ENCODE measurements at regions not wholly inside any gene's neighbourhood (a gene's known extent, or its start where the extent isn't known, plus 50 kb on each side); places are given as distances from the start of the nearest gene placed in this dataset.
A peak's percentile ranks its signal among the peaks of the same experiment; 100 is the strongest.

DNA sequence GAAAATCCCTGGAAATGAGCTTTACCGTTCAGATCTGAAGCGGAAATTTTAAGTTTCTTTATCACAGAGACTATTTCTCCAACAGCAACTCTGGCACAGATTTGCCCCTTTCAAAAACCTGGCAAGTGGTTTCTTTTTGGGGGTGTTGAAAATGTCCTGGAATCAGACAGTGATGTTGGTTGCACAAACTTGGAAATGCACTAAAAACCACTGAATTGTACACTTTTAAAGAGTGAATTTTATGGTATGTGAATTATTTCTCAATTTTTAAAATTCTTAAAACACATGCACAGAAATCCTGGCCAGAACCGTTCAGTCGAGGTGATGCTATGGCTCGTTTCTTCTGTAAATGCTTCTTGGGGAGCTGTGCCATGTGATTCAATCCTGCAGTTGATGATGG lies 121.2 kb upstream of the RBPJ start:
- H3K9me3 ChIP-seq, result no peaks in the 10 kb centered on the region
- intact Hi-C loops (cut with DNase I; ENCODE audit: low total_unique reads), result no loop called here
- no peak overlapping the region for H3K27ac ChIP-seq
- H3K36me3 ChIP-seq (ENCODE audit: low read depth, missing control alignments), result no peaks in the 10 kb centered on the region
- WGBS, 2 donors, result 84 to 89% methylated on average over 5 of the region's 5 CpGs
- no peak overlapping the region for H3K4me3 ChIP-seq
- H3K4me1 ChIP-seq, result no peaks in the 10 kb centered on the region
- no peak for TF ChIP-seq POLR2A (IDR thresholded peaks at IDR 0.05)
- TF ChIP-seq, protein P1, sequence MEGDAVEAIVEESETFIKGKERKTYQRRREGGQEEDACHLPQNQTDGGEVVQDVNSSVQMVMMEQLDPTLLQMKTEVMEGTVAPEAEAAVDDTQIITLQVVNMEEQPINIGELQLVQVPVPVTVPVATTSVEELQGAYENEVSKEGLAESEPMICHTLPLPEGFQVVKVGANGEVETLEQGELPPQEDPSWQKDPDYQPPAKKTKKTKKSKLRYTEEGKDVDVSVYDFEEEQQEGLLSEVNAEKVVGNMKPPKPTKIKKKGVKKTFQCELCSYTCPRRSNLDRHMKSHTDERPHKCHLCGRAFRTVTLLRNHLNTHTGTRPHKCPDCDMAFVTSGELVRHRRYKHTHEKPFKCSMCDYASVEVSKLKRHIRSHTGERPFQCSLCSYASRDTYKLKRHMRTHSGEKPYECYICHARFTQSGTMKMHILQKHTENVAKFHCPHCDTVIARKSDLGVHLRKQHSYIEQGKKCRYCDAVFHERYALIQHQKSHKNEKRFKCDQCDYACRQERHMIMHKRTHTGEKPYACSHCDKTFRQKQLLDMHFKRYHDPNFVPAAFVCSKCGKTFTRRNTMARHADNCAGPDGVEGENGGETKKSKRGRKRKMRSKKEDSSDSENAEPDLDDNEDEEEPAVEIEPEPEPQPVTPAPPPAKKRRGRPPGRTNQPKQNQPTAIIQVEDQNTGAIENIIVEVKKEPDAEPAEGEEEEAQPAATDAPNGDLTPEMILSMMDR (IDR thresholded peaks at IDR 0.05), result no peak
- no peak for DNase-seq
- H3K27me3 ChIP-seq, result no peaks in the 10 kb centered on the region

DNA sequence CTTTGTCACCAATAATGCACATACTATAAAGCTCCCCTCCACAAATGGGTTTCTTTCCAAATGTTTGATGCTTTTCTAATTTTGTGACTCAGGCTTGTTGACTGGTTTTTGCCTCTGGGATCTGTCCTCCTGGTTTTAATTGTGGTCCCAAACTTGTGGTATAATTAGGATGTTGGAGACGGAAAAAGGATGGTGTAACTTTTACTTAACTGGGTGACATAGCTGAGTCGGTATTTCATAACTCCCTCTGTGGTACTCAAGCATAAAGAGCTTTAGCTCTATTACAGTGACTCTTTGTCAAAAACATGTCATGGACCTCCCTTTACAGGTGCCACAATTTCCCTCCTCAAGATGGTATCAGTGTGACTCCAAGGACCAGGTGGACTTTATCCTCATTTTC lies 119.7 kb upstream of the RBPJ start:
- H3K27me3 ChIP-seq, result no peaks in the 10 kb centered on the region
- no peaks in the 10 kb centered on the region for H3K9me3 ChIP-seq
- H3K27ac ChIP-seq, result no peak overlapping the region
- no peak overlapping the region for H3K4me3 ChIP-seq
- no peak for DNase-seq
- intact Hi-C loops (cut with DNase I; ENCODE audit: low total_unique reads), result no loop called here
- 92 to 100% methylated on average over 2 of the region's 2 CpGs for WGBS, 2 donors
- no peaks in the 10 kb centered on the region for H3K36me3 ChIP-seq (ENCODE audit: low read depth, missing control alignments)
- no peaks in the 10 kb centered on the region for H3K4me1 ChIP-seq
- TF ChIP-seq, protein P1 (IDR thresholded peaks at IDR 0.05), result no peak
- no peak for TF ChIP-seq POLR2A (IDR thresholded peaks at IDR 0.05)

DNA sequence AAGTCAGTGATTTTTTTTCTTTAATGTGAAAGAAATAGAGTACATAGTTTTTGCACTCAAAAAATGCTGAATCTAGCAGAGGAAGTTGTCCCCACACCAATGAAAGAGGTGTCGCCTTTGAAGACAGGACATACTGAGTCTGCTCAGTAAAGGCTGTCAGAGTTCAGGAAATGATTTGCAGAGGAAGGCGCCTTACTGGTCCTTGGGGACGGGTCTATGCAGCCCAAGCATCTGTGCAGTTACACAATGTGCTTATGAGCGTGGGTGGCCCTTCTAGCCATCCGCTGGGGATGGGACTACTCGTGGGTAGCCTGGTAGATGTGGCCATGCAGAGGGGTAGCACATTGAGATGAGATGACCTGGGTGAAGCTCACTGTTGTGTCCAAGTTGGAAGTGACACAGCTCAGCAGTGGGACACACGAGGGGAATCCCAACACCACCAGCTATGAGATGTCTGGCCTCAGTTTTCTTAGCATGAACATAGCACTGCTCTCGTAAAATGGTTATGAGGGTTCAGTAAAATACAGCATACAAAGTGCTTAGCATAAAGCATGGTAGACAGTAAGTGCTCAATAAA lies 116.5 kb upstream of the RBPJ start:
- H3K36me3 ChIP-seq (ENCODE audit: low read depth, missing control alignments), result no peaks in the 10 kb centered on the region
- no peaks in the 10 kb centered on the region for H3K9me3 ChIP-seq
- no peak for DNase-seq
- WGBS, 2 donors, result 64 to 68% methylated on average over 8 of the region's 8 CpGs
- H3K4me1 ChIP-seq, result no peaks in the 10 kb centered on the region
- intact Hi-C loops (cut with DNase I; ENCODE audit: low total_unique reads), result no loop called here
- H3K27me3 ChIP-seq, result no peaks in the 10 kb centered on the region
- no peak for TF ChIP-seq POLR2A (IDR thresholded peaks at IDR 0.05)
- TF ChIP-seq, protein P1 (IDR thresholded peaks at IDR 0.05), result no peak
- no peak overlapping the region for H3K27ac ChIP-seq
- H3K4me3 ChIP-seq, result no peak overlapping the region

DNA sequence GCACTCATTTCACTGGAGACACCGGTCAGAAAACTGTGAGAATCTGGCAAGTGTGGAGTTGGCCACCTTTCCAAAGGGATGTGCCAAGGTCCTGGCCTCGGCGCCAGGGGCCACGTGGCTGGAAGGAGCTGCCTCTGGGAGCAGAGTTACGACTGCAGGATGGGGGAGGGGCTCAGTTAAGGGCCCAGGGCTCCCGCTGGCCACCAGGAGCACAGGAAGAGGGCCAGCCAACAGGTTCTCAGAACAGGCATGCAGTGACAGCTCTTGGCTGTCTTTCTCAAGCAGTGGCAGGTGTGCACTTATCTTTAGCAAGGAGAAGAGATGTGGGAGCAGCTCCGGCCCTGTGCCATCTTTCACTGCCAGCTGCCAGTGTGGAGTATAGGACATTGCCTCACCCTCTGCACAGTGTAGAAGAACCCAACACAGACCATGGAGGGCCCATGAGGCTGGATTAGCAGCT lies 115.9 kb upstream of the RBPJ start:
- TF ChIP-seq, protein P1 (IDR thresholded peaks at IDR 0.05), result no peak
- no peak for TF ChIP-seq POLR2A (IDR thresholded peaks at IDR 0.05)
- Histone ChIP-seq H3K27me3 (no peaks in the 10 kb centered on the region), H3K4me3 (no peak overlapping the region), H3K27ac (no peak overlapping the region), H3K9me3 (no peaks in the 10 kb centered on the region), H3K4me1 (no peaks in the 10 kb centered on the region), H3K36me3 (ENCODE audit: low read depth, missing control alignments) (no peaks in the 10 kb centered on the region)
- intact Hi-C loops (cut with DNase I; ENCODE audit: low total_unique reads), result no loop called here
- DNase-seq, result no peak
- 31 to 32% methylated on average over 7 of the region's 7 CpGs for WGBS, 2 donors

DNA sequence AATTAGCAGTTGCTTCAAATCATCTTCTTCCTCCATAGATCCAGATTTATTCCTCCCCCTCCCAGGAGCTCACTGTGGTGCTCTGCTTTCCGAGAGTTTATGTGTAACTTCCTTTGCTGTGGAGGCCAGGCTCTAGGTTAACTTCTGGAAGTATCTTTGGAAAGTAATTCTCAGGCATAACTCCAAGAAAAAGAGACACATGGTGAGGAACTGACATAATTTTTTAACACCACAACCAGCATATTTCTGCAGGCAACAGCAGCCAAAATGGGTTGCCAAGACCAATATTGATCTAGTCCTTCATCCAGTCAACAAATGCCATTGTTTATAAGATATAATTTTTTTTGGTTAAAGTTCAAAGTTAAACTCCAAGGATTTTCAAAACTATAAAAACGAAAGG lies 114.5 kb upstream of the RBPJ start:
- intact Hi-C loops (cut with DNase I; ENCODE audit: low total_unique reads), result no loop called here
- no peaks in the 10 kb centered on the region for H3K36me3 ChIP-seq (ENCODE audit: low read depth, missing control alignments)
- peak; percentile 62 for DNase-seq
- TF ChIP-seq, protein P1 (IDR thresholded peaks at IDR 0.05), result no peak
- TF ChIP-seq POLR2A (IDR thresholded peaks at IDR 0.05), result no peak
- 38 to 52% methylated on average over 2 of the region's 2 CpGs for WGBS, 2 donors
- no peak overlapping the region for H3K27ac ChIP-seq
- no peaks in the 10 kb centered on the region for H3K27me3 ChIP-seq
- no peaks in the 10 kb centered on the region for H3K4me1 ChIP-seq
- no peak overlapping the region for H3K4me3 ChIP-seq
- no peaks in the 10 kb centered on the region for H3K9me3 ChIP-seq

Measured in testis (tissue), 2 donors.